H1 (cell line): ENCODE measurements at regions not wholly inside any gene's neighbourhood (a gene's known extent, or its start where the extent isn't known, plus 50 kb on each side); places are given as distances from the start of the nearest gene placed in this dataset.

ENCODE experiments used
- CTCF ChIA-PET: fragments of 300-600 bp; sonication (Branson Sonifier 250); formaldehyde crosslinking; loops from one replicate; lab custom pipeline; 2021; ENCODE audit not compliant: partially characterized antibody; lab: Charles Lee
- POLR2A ChIA-PET: fragments of 300-600 bp; sonication (Branson Sonifier 250); formaldehyde crosslinking; loops from one replicate; lab custom pipeline; 2021; ENCODE audit warnings: inconsistent platforms; ENCODE audit not compliant: partially characterized antibody; lab: Charles Lee
- DNase-seq, 2 experiments: peaks; one replicate each; pipeline versions ENCODE4 v3.0.0 to v3.0.0-alpha.2; 2010 to 2022; ENCODE audit warnings: low spot score in 2 of 2, low read depth in 1 of 2, mixed read lengths in 1 of 2
- FAIRE-seq: peaks from 2 replicates; lab custom pipeline; 2011; peaks lifted over from hg19 to GRCh38; lab: Jason Lieb, UNC
- H2AFZ ChIP-seq: 2 replicates; pipeline ENCODE4 v1.8.1; 2012; ENCODE audit warnings: low read length, inconsistent platforms
- H2AK5ac ChIP-seq: 2 replicates; pipeline ENCODE4 v1.6.1; 2013; ENCODE audit warnings: low read depth, low read length
- H2BK120ac ChIP-seq: replicated peaks from 2 replicates; pipeline ENCODE3; 2013; ENCODE audit warnings: low read depth, low read length, inconsistent platforms
- H2BK12ac ChIP-seq: 2 replicates; pipeline ENCODE4 v1.6.1; 2013; ENCODE audit warnings: low read depth, low read length
- H2BK15ac ChIP-seq: 2 replicates; pipeline ENCODE4 v1.6.1; 2013; ENCODE audit warnings: low read length
- H2BK20ac ChIP-seq: 2 replicates; pipeline ENCODE4 v1.6.1; 2013; ENCODE audit warnings: low read length
- H2BK5ac ChIP-seq: 2 replicates; pipeline ENCODE4 v1.6.1; 2013; ENCODE audit warnings: low read depth, low read length
- H3K14ac ChIP-seq: 2 replicates; pipeline ENCODE4 v1.6.1; 2013; ENCODE audit warnings: inconsistent platforms; ENCODE audit not compliant: insufficient read length
- H3K18ac ChIP-seq: 2 replicates; pipeline ENCODE4 v1.6.1; 2013; ENCODE audit warnings: low read length; ENCODE audit errors: extremely low read depth
- H3K23ac ChIP-seq: 2 replicates; pipeline ENCODE4 v1.6.1; 2013; ENCODE audit warnings: inconsistent platforms; ENCODE audit not compliant: insufficient read length
- H3K23me2 ChIP-seq: 2 replicates; pipeline ENCODE4 v1.6.1; 2013; ENCODE audit warnings: low read depth, low read length
- H3K27ac ChIP-seq: 2 replicates; pipeline ENCODE4 v1.6.1; 2011; ENCODE audit warnings: low read depth, low read length, inconsistent platforms
- H3K27me3 ChIP-seq, 4 experiments: replicated peaks in 1 of 4; 1 replicate in 1 of 4; 2 replicates in 3 of 4; pipeline versions ENCODE4 v1.6.1 to v1.8.1; 2011 to 2013; ENCODE audit warnings: low read length in 3 of 4, mild to moderate bottlenecking in 3 of 4, inconsistent platforms in 2 of 4, mixed read lengths in 2 of 4, moderate library complexity in 1 of 4; ENCODE audit not compliant: control insufficient read depth in 3 of 4, insufficient read depth in 3 of 4; ENCODE audit errors: extremely low read depth in 1 of 4
- H3K36me3 ChIP-seq, 4 experiments: 2 replicates each; pipeline versions ENCODE4 v1.6.1 to v1.8.1; 2011 to 2013; ENCODE audit warnings: mild to moderate bottlenecking in 4 of 4, low read length in 3 of 4, moderate library complexity in 2 of 4, control low read depth in 1 of 4, inconsistent platforms in 1 of 4; ENCODE audit not compliant: insufficient read depth in 4 of 4, control insufficient read depth in 2 of 4
- H3K4ac ChIP-seq: replicated peaks from 2 replicates; pipeline ENCODE3; 2013; ENCODE audit warnings: low read length, low read depth, mixed read lengths, inconsistent platforms; ENCODE audit not compliant: insufficient read length
- H3K4me1 ChIP-seq, 4 experiments: replicated peaks in 1 of 4; 1 replicate in 1 of 4; 2 replicates in 3 of 4; pipeline versions ENCODE4 v1.6.1 to v1.8.1; 2011 to 2013; ENCODE audit warnings: low read length in 3 of 4, inconsistent platforms in 2 of 4, mixed read lengths in 1 of 4; ENCODE audit not compliant: insufficient read depth in 4 of 4, control insufficient read depth in 3 of 4
- H3K4me2 ChIP-seq, 2 experiments: 2 replicates each; pipeline versions ENCODE4 v1.6.1 to v1.8.1; 2011 to 2013; ENCODE audit warnings: low read depth in 2 of 2, low read length in 2 of 2, control low read depth in 1 of 2, inconsistent platforms in 1 of 2, mild to moderate bottlenecking in 1 of 2; ENCODE audit not compliant: insufficient read depth in 1 of 2
- H3K4me3 ChIP-seq, 4 experiments: fragments of 200-600, 300-600 bp in 1 of 4; sonication (generic), shearing (Covaris generic), sonication (Bioruptor Twin) in 1 of 4; 2 replicates each; pipeline versions ENCODE4 v1.5.1 to v1.8.1; 2011 to 2016; ENCODE audit warnings: low read length in 4 of 4, low read depth in 3 of 4, control low read depth in 2 of 4, inconsistent platforms in 2 of 4, mild to moderate bottlenecking in 2 of 4, mixed read lengths in 1 of 4, moderate library complexity in 1 of 4; ENCODE audit not compliant: insufficient read depth in 2 of 4; ENCODE audit errors: extremely low read depth in 1 of 4
- H3K56ac ChIP-seq: replicated peaks from 2 replicates; pipeline ENCODE3; 2013; ENCODE audit warnings: low read depth, mild to moderate bottlenecking, mixed read lengths, low read length, inconsistent platforms; ENCODE audit not compliant: insufficient read length
- H3K79me1 ChIP-seq: 2 replicates; pipeline ENCODE4 v1.6.1; 2013; ENCODE audit warnings: low read depth, low read length, control low read depth
- H3K79me2 ChIP-seq, 2 experiments: 2 replicates each; pipeline versions ENCODE4 v1.6.1 to v1.8.1; 2012 to 2013; ENCODE audit warnings: low read length in 2 of 2, mild to moderate bottlenecking in 2 of 2, inconsistent platforms in 1 of 2; ENCODE audit not compliant: insufficient read depth in 2 of 2, control insufficient read depth in 1 of 2
- H3K9ac ChIP-seq, 4 experiments: replicated peaks in 1 of 4; 1 replicate in 1 of 4; 2 replicates in 3 of 4; pipeline versions ENCODE4 v1.6.1 to v1.8.1; 2011 to 2013; ENCODE audit warnings: low read depth in 3 of 4, low read length in 3 of 4, control low read depth in 2 of 4, mild to moderate bottlenecking in 2 of 4, moderate library complexity in 2 of 4, inconsistent platforms in 1 of 4; ENCODE audit errors: extremely low read depth in 1 of 4
- H3K9me3 ChIP-seq, 2 experiments: 2 replicates each; pipeline versions ENCODE4 v1.6.1 to v1.8.1; 2012 to 2013; ENCODE audit warnings: mild to moderate bottlenecking in 2 of 2, moderate library complexity in 2 of 2, control low read depth in 1 of 2, inconsistent platforms in 1 of 2, low read depth in 1 of 2, low read length in 1 of 2, mixed read lengths in 1 of 2; ENCODE audit not compliant: insufficient read depth in 2 of 2
- H4K20me1 ChIP-seq, 2 experiments: replicated peaks in 1 of 2; 2 replicates each; pipeline versions ENCODE3 to v1.8.1; 2011 to 2013; ENCODE audit warnings: inconsistent platforms in 2 of 2, low read length in 2 of 2, mild to moderate bottlenecking in 1 of 2; ENCODE audit not compliant: insufficient read depth in 2 of 2, control insufficient read depth in 1 of 2
- H4K5ac ChIP-seq: 2 replicates; pipeline ENCODE4 v1.6.1; 2013; ENCODE audit warnings: low read length, low read depth, mixed read lengths, inconsistent platforms; ENCODE audit not compliant: insufficient read length
- H4K8ac ChIP-seq: 2 replicates; pipeline ENCODE4 v1.8.0; 2013; ENCODE audit warnings: mild to moderate bottlenecking, moderate library complexity, low read length, inconsistent platforms; ENCODE audit not compliant: insufficient read depth; ENCODE audit errors: extremely low read depth
- H4K91ac ChIP-seq: replicated peaks from 2 replicates; pipeline ENCODE3; 2013; ENCODE audit warnings: low read length, mixed read lengths, inconsistent platforms; ENCODE audit not compliant: insufficient read length
- CREB1 ChIP-seq: IDR thresholded peaks from 2 replicates; pipeline ENCODE4 v1.6.1; 2012; ENCODE audit warnings: inconsistent platforms
- CTCF ChIP-seq, 3 experiments: IDR thresholded peaks; 1 replicate in 2 of 3; 2 replicates in 1 of 3; pipeline versions ENCODE4 v1.5.1 to v1.6.1; 2011; ENCODE audit warnings: low read length in 3 of 3, mild to moderate bottlenecking in 3 of 3, inconsistent platforms in 2 of 3, low read depth in 1 of 3, moderate library complexity in 1 of 3; ENCODE audit not compliant: insufficient read depth in 1 of 3; ENCODE audit errors: control extremely low read depth in 1 of 3
- SP1 ChIP-seq: IDR thresholded peaks from 2 replicates; pipeline ENCODE4 v1.6.1; 2011; ENCODE audit warnings: low read depth, low read length
- TEAD4 ChIP-seq: IDR thresholded peaks from 2 replicates; pipeline ENCODE4 v1.6.1; 2012; ENCODE audit warnings: low read depth, low read length, inconsistent platforms, mixed read lengths
- YY1 ChIP-seq: IDR thresholded peaks from 2 replicates; pipeline ENCODE4 v1.6.1; 2011; ENCODE audit warnings: low read depth, mild to moderate bottlenecking, low read length
- WGBS, 2 experiments: shearing (Covaris generic) in 1 of 2; methylation state at CpG; one replicate each; pipeline versions ENCODE4 v1.1.6 to v1.1.7; 2013 to 2015; ENCODE audit warnings: low lambda C conversion rate in 2 of 2, mixed read lengths in 2 of 2, inconsistent platforms in 1 of 2, low coverage in 1 of 2, missing lambda C conversion rate in 1 of 2; ENCODE audit not compliant: insufficient replicate concordance in 2 of 2, insufficient coverage in 1 of 2, insufficient read length in 1 of 2; ENCODE audit errors: extremely low coverage in 1 of 2, missing lambda C conversion rate in 1 of 2; 5-methylcytosine and 5-hydroxymethylcytosine counted together

- Histone ChIP-seq H3K4me1 (no peaks in the 10 kb centered on the region), H3K4ac (no peak overlapping the region), H3K9me3 (peaks cover 65 to 82% of the 10 kb centered on the region in 2 experiments), H4K8ac (no peak overlapping the region), H2AK5ac (no peak overlapping the region), H2BK12ac (no peak overlapping the region), H3K23ac (no peak overlapping the region), H3K18ac (no peak overlapping the region), H3K79me2 (no peaks in the 10 kb centered on the region), H2BK20ac (no peak overlapping the region), H3K4me2 (no peak overlapping the region), H3K56ac (no peak overlapping the region), H3K27me3 (no peaks in the 10 kb centered on the region), H3K36me3 (no peaks in the 10 kb centered on the region), H2BK15ac (no peak overlapping the region), H2BK120ac (no peak overlapping the region), H4K5ac (no peak overlapping the region), H2AFZ (no peak overlapping the region), H3K9ac (no peak overlapping the region), H2BK5ac (no peak overlapping the region), H3K14ac (no peak overlapping the region), H4K20me1 (no peaks in the 10 kb centered on the region), H4K91ac (no peak overlapping the region), H3K27ac (no peak overlapping the region), H3K79me1 (no peaks in the 10 kb centered on the region), H3K4me3 (no peak overlapping the region), H3K23me2 (no peaks in the 10 kb centered on the region; the same call in 1 of the 2 replicates)
- CTCF ChIA-PET: no interaction called here
- WGBS, 2 experiments: 29% methylated on average over 1 of the region's 1 CpG; no CpG with 5 or more reads in 1 of the 2 experiments
- FAIRE-seq: no peak
- DNase-seq: no peak
- TF ChIP-seq TEAD4 (no peak), CTCF (IDR thresholded peaks at IDR 0.05; ENCODE audit: control extremely low read depth in 1 of 3, insufficient read depth in 1 of 3, low read depth in 1 of 3, low read length in 3 of 3) (no peak), YY1 (no peak), SP1 (no peak), CREB1 (no peak)
- POLR2A ChIA-PET: no interaction called here
These were observed 924.9 kb upstream of the ZNF722 start for GRCh38 chr7:63073736-63074135.
